ENCODE measurements at regions not wholly inside any gene's neighbourhood (a gene's known extent, or its start where the extent isn't known, plus 50 kb on each side); places are given as distances from the start of the nearest gene placed in this dataset.
"Not testable (repeated sequence)": the region's sequence is repeated elsewhere in the genome, so short reads cannot be mapped to it uniquely, and the experiment has no call there.

DNA sequence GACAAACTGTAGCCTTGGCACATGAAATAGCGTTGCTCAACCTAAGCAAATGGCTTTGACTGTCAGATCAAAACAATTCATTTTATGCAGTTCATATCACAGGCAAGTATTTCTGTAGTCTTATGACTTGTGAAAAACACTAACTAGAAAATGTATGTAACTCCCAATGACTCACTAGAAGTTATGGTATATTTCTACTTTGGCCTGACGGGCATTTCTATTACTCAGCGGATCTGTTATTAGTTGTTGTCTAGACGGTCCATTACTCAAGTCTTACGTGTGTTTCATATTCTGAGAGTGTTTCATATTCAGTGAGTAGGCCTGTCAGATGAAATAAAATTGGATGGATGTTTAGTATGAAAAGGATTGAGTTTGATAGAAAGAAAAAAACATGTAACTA, 880.9 kb downstream of the PRIM2 start:
- H3K4me3 ChIP-seq (ENCODE audit: low read depth, low read length), result no peak overlapping the region
- DNase-seq (ENCODE audit: low read depth), result no peak
- TF ChIP-seq CTCF (IDR thresholded peaks at IDR 0.05; ENCODE audit: insufficient read depth, low read depth, low read length), result no peak

- not testable (repeated sequence) for DNase-seq (ENCODE audit: low read depth); H3K4me3 ChIP-seq (ENCODE audit: low read depth, low read length)
These were observed 919.7 kb downstream of the PRIM2 start for GRCh38 chr6:58237124-58237523.

GRCh38 chr6:58238421-58238820, 921.0 kb downstream of the PRIM2 start:
- DNase-seq (ENCODE audit: low read depth); H3K4me3 ChIP-seq (ENCODE audit: low read depth, low read length): not testable (repeated sequence)

DNA sequence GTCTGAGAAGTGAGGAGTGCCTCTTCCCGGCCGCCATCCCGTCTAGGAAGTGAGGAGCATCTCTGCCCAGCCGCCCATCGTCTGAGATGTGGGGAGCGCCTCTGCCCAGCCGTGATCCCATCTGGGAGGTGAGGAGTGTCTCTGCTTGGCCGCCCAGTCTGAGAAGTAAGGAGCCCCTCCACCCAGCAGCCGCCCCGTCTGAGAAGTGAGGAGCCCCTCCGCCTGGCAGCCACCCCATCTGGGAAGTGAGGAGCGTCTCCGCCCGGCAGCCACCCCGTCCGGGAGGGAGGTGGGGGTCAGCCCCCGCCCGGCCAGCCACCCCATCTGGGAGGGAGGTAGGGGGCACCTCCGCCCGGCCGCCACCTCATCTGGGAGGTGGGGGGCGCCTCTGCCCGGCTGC, 940.2 kb downstream of the PRIM2 start:
- not testable (repeated sequence) for H3K4me3 ChIP-seq (ENCODE audit: low read depth, low read length); DNase-seq (ENCODE audit: low read depth)

- H3K4me3 ChIP-seq (ENCODE audit: low read depth, low read length), result no peak overlapping the region
- no peak for DNase-seq (ENCODE audit: low read depth)
- TF ChIP-seq CTCF (IDR thresholded peaks at IDR 0.05; ENCODE audit: insufficient read depth, low read depth, low read length), result no peak
These were observed 972.7 kb downstream of the PRIM2 start for GRCh38 chr6:58290177-58290576.

DNA sequence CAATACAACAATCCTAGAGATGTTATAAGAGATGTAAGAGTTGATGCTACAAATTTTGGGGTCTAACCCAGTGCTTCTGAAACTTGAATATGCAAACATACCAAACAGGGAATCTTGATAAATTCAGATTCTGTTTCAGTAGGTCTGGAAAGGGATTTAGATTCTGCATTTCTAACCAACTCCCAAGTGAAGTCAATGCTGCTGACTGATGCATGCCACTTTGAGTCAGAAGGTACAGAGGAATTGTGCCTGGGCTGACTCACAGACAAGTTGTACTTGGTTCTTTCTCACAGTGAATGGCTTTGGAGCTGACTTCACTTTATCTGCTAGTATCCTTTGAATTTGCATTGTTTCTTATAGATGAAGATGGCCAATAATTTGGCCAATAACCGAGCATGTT, 973.9 kb downstream of the PRIM2 start:
- not testable (repeated sequence) for DNase-seq (ENCODE audit: low read depth); H3K4me3 ChIP-seq (ENCODE audit: low read depth, low read length)

GRCh38 chr6:58307901-58308300, 990.5 kb downstream of the PRIM2 start:
- not testable (repeated sequence) for DNase-seq (ENCODE audit: low read depth); H3K4me3 ChIP-seq (ENCODE audit: low read depth, low read length)

GRCh38 chr6:58332108-58332507, 1014.7 kb downstream of the PRIM2 start:
- DNase-seq (ENCODE audit: low read depth); H3K4me3 ChIP-seq (ENCODE audit: low read depth, low read length): not testable (repeated sequence)

- not testable (repeated sequence) for H3K4me3 ChIP-seq (ENCODE audit: low read depth, low read length); DNase-seq (ENCODE audit: low read depth)
These were observed 1024.9 kb downstream of the PRIM2 start for GRCh38 chr6:58342287-58342686.

- not testable (repeated sequence) for H3K4me3 ChIP-seq (ENCODE audit: low read depth, low read length); DNase-seq (ENCODE audit: low read depth)
These were observed 1030.1 kb downstream of the PRIM2 start for GRCh38 chr6:58347534-58347933.

DNA sequence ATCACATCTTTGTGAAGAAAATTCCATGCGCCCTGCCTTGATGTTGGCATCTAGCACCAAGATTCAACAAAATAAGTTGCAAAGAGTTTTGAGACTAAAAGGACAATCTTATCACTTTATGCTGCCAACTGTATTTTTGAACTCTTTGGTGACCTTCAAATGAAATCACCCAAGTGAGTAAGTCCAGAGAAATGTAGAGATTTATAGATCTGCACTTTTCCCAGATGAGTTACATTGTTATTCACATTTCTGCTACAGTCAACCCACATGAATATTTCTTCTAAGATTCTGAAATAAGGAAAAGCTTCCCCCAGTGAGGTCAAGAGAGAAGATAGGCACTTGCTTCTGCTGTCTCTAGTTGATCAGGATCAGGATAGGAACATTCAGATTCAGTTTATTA, 1034.2 kb downstream of the PRIM2 start:
- not testable (repeated sequence) for H3K4me3 ChIP-seq (ENCODE audit: low read depth, low read length); DNase-seq (ENCODE audit: low read depth)

DNA sequence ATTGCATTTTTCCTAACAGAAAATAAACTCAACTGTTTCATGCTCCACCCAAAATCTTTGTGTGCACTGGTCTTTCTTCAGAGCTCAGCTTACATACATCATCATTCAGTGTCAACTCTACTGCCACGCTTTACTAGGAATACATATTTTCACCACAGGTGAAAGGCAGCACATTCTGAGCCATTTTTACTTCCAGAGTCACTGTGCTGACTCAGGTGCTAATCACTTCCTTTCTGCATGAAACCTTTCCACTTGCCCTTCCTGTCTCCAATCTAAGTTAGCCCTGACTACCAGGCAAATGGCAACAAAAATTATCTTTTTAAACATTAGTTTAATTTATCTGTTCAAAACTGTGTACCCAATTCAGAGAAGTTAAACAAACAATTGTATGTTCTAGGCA, 1041.0 kb downstream of the PRIM2 start:
- DNase-seq (ENCODE audit: low read depth); H3K4me3 ChIP-seq (ENCODE audit: low read depth, low read length): not testable (repeated sequence)

DNA sequence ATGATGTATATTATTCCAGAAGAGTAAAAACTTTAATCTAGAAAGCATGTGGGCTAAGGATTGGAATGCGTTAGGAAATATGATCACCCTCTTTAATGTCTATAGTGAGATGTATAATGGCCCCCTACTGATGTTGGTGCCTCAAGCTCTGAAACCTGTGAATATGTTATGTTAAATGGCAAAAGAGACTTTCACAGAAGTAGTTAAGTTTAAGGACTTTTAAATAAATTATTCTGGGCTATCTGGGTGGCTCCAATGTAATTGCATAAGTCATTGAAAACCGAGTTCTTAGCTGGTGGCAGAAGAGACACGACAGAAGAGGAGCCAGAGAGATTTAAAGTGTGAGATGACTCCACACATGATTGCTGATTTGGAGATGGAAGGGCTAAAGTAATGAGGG, 1048.4 kb downstream of the PRIM2 start:
- DNase-seq (ENCODE audit: low read depth); H3K4me3 ChIP-seq (ENCODE audit: low read depth, low read length): not testable (repeated sequence)

DNA sequence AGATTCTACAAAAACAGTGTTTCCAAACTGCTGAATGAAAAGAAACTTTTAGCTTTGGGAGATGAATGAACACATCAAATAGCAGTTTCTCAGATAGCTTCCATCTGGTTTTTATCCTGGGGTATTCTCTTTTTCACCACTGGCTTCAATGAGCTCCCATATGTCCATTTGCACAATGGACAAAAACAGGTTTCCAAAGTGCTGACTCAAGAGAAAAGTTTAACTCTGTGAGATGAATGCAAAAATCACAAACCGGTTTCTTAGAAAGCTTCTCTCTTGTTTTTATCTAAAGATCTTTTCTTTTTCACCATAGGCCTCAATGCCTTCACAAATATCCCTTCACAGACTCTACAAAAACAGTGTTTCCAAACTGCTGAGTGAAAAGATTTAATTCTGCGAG, 1089.2 kb downstream of the PRIM2 start:
- H3K4me3 ChIP-seq (ENCODE audit: low read depth, low read length); DNase-seq (ENCODE audit: low read depth): not testable (repeated sequence)
